Spleen (tissue), 7 donors: ENCODE measurements at regions not wholly inside any gene's neighbourhood (a gene's known extent, or its start where the extent isn't known, plus 50 kb on each side); places are given as distances from the start of the nearest gene placed in this dataset.

Experiments used
- POLR2AphosphoS5 ChIP-seq, 3 donors: sonication (generic); formaldehyde crosslinking; IDR thresholded peaks; one replicate each; pipeline ENCODE4 v1.5.1; 2017; ENCODE audit warnings: antibody characterized with exemption in 3 of 3
- TF ChIP-seq, protein P1 (sequence below), 11 experiments: fragments of 200-600 bp in 7 of 11; fragments of 450-650 bp in 4 of 11; sonication (generic) in 4 of 11; IDR thresholded peaks in 8 of 11; conservative IDR thresholded peaks in 3 of 11; 1 replicate in 7 of 11; 2 replicates in 4 of 11; pipeline versions ENCODE4 v1.4.0 to v1.8.0; 2016 to 2021; ENCODE audit warnings: antibody characterized with exemption in 11 of 11, inconsistent platforms in 4 of 11, mild to moderate bottlenecking in 1 of 11
- donor health status: DM: no; HTN: no; CAD: no; lungs with moderate emphysema.
- donor health status: DM: no; HTN: no; CAD: no.
- donor health status: DM: no; HTN: no; CAD: no.

DNA sequence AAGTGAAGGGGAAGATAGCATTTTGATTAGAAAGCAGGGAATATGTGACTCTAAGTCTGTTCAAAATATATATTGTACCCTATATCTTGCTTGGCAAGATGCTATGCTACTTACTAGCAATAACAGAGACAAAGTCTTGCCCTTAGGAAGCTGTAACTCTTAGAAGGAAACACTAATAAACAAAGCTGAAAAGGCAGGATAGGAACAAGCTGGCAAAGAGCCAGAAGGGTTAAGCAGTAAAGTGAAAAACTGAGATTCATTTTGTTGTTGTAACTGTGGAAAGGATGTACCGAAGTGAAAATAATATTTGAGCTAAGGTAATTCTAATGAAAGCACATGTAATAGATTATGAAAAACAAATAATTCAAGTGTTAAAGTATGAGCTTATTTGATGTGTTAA, 527.1 kb upstream of the FLRT2 start:
- no peak for TF ChIP-seq POLR2AphosphoS5 (IDR thresholded peaks at IDR 0.05)
- TF ChIP-seq, protein P1, sequence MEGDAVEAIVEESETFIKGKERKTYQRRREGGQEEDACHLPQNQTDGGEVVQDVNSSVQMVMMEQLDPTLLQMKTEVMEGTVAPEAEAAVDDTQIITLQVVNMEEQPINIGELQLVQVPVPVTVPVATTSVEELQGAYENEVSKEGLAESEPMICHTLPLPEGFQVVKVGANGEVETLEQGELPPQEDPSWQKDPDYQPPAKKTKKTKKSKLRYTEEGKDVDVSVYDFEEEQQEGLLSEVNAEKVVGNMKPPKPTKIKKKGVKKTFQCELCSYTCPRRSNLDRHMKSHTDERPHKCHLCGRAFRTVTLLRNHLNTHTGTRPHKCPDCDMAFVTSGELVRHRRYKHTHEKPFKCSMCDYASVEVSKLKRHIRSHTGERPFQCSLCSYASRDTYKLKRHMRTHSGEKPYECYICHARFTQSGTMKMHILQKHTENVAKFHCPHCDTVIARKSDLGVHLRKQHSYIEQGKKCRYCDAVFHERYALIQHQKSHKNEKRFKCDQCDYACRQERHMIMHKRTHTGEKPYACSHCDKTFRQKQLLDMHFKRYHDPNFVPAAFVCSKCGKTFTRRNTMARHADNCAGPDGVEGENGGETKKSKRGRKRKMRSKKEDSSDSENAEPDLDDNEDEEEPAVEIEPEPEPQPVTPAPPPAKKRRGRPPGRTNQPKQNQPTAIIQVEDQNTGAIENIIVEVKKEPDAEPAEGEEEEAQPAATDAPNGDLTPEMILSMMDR (IDR thresholded peaks at IDR 0.05 in 8 of 11, conservative IDR thresholded peaks at IDR 0.05 in 3 of 11), result no peak
